Adrenal gland (tissue), 9 donors: ENCODE measurements at regions not wholly inside any gene's neighbourhood (a gene's known extent, or its start where the extent isn't known, plus 50 kb on each side); places are given as distances from the start of the nearest gene placed in this dataset.

Source experiments
- DNase-seq, 7 donors: peaks; one replicate each; pipeline ENCODE4 v3.0.0-alpha.2; 2019 to 2020
- H3K27ac ChIP-seq, 5 donors: fragments of 200-600 bp; sonication (generic) in 4 of 5; 1 replicate in 3 of 5; 2 replicates in 2 of 5; pipeline versions ENCODE4 v1.5.1 to v1.8.0; 2016 to 2020; ENCODE audit warnings: mild to moderate bottlenecking in 1 of 5
- H3K27me3 ChIP-seq: fragments of 200-600 bp; 2 replicates; pipeline ENCODE4 v1.8.0; 2021
- H3K36me3 ChIP-seq, 2 donors: fragments of 200-600 bp; replicated peaks in 1 of 2; 1 replicate in 1 of 2; 2 replicates in 1 of 2; pipeline versions ENCODE4 v1.5.1 to v1.8.0; 2018 to 2022
- H3K4me1 ChIP-seq, 2 donors: fragments of 200-600 bp; replicated peaks in 1 of 2; 1 replicate in 1 of 2; 2 replicates in 1 of 2; pipeline versions ENCODE4 v1.5.1 to v1.8.0; 2018 to 2021
- H3K4me3 ChIP-seq, 4 donors: fragments of 200-600 bp; sonication (generic) in 3 of 4; one replicate each; pipeline ENCODE4 v1.5.1; 2016 to 2018
- H3K9me3 ChIP-seq, 3 donors: fragments of 200-600 bp; sonication (generic) in 1 of 3; replicated peaks in 1 of 3; 1 replicate in 2 of 3; 2 replicates in 1 of 3; pipeline versions ENCODE4 v1.5.1 to v1.8.0; 2016 to 2021
- CTCF ChIP-seq, 6 experiments: fragments of 450-650 bp in 4 of 6; fragments of 200-600 bp in 2 of 6; sonication (generic) in 1 of 6; IDR thresholded peaks; 1 replicate in 5 of 6; 2 replicates in 1 of 6; pipeline versions ENCODE4 v1.5.1 to v1.8.0; 2016 to 2021; ENCODE audit warnings: antibody characterized with exemption in 6 of 6, mild to moderate bottlenecking in 2 of 6, moderate library complexity in 1 of 6
- POLR2A ChIP-seq, 2 donors: fragments of 450-650 bp; IDR thresholded peaks; one replicate each; pipeline ENCODE4 v1.6.1; 2017; ENCODE audit warnings: antibody characterized with exemption in 2 of 2, mild to moderate bottlenecking in 2 of 2, moderate library complexity in 1 of 2
- WGBS, 4 donors: extraction: QIAGEN DNeasy Blood & Tissue Kit in 2 of 4; methylation state at CpG; one replicate each; pipeline versions ENCODE4 v1.1.5 to v1.1.7; 2013 to 2017; 5-methylcytosine and 5-hydroxymethylcytosine counted together
- intact Hi-C, 2 donors: fragments of 100-400 bp; cut with DNase I; formaldehyde crosslinking; loops; one replicate each; pipeline versions ENCODE4 v1.14.1 to v1.15.0; 2022 to 2023
- donor health status: healthy with polysubstance abuse.
- donor health status: Bipolar disorder and iron deficiency.
- donor health status: DM: yes; HTN: yes; CAD: no.
- donor health status: DM: no; HTN: no; CAD: no.
- donor health status: DM: no; HTN: no; CAD: no.

- Histone ChIP-seq H3K36me3 (no peaks in the 10 kb centered on the region), H3K27me3 (no peaks in the 10 kb centered on the region), H3K4me1 (no peaks in the 10 kb centered on the region), H3K9me3 (no peaks in the 10 kb centered on the region), H3K4me3 (no peak overlapping the region), H3K27ac (no peak overlapping the region)
- 92 to 96% (median 93%) methylated on average over 17 of the region's 17 CpGs for WGBS, 4 donors
- DNase-seq = no peak
- TF ChIP-seq CTCF (IDR thresholded peaks at IDR 0.05) (no peak), POLR2A (IDR thresholded peaks at IDR 0.05) (no peak)
- intact Hi-C loops = no loop called here
These were observed 269.2 kb upstream of the HDAC4 start for GRCh38 chr2:239669899-239670460.

DNA sequence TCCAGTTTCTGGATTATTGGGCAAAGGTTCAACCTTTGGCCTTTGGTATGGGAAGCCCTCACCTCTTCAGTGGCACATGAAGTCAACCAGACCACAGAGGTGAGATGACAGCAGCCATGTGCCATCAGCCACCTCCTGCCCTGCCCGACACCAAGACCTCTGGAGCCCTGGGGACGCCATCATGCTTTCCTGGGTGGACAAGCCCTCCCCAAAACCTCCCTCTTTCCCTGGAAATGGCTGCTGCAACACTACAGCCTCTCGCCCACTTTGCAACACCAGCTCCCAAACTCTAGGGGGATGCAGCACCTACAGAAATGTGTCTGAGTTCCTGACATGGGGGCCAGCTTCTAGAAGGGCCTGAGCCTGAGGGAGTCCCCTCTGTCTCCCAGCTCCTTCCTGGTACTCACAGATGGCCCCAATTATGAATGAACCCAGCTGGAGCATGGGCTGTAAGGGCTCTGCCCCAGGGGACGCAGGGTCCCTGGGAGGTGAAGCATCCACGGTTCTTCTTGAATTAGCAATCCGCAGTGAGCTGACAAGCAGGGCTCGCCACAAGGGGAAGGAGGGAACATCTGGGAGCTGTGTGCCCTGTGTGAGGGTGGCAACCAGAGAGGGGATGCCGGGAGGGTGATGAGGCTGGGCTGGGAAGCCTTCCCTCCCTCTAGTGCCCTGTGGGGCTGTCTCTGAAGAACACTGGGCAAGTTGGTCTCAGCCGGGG lies 268.5 kb upstream of the HDAC4 start:
- Histone ChIP-seq H3K9me3 (no peaks in the 10 kb centered on the region), H3K4me1 (no peaks in the 10 kb centered on the region), H3K4me3 (no peak overlapping the region), H3K27me3 (no peaks in the 10 kb centered on the region), H3K36me3 (no peaks in the 10 kb centered on the region), H3K27ac (no peak overlapping the region)
- TF ChIP-seq POLR2A (IDR thresholded peaks at IDR 0.05) = no peak
- TF ChIP-seq CTCF (IDR thresholded peaks at IDR 0.05) = no peak
- WGBS, 4 donors = 74 to 90% (median 87%) methylated on average over 6 to 9 of the region's 9 CpGs
- peak in 1 of 7 donors; percentile 25 for DNase-seq
- intact Hi-C loops = no loop called here

GRCh38 chr2:239668651-239669050 lies 267.8 kb upstream of the HDAC4 start:
- Histone ChIP-seq H3K27me3 (peaks cover under 1% of the 10 kb centered on the region), H3K36me3 (no peaks in the 10 kb centered on the region), H3K4me1 (no peaks in the 10 kb centered on the region), H3K9me3 (no peaks in the 10 kb centered on the region), H3K27ac (no peak overlapping the region), H3K4me3 (no peak overlapping the region)
- peak in 1 of 7 donors; percentile 3 for DNase-seq
- intact Hi-C loops = no loop called here
- 89 to 98% (median 94%) methylated on average over 3 of the region's 3 CpGs for WGBS, 4 donors
- TF ChIP-seq POLR2A (IDR thresholded peaks at IDR 0.05) (no peak), CTCF (IDR thresholded peaks at IDR 0.05) (no peak)

- no peaks in the 10 kb centered on the region for H3K9me3 ChIP-seq
- H3K4me3 ChIP-seq = no peak overlapping the region
- intact Hi-C loops = no loop called here
- DNase-seq = peak in 1 of 7 donors; percentile 28
- no peak overlapping the region for H3K27ac ChIP-seq
- TF ChIP-seq POLR2A (IDR thresholded peaks at IDR 0.05) (no peak), CTCF (IDR thresholded peaks at IDR 0.05) (no peak)
- peaks cover 4% of the 10 kb centered on the region for H3K27me3 ChIP-seq
- no peaks in the 10 kb centered on the region for H3K4me1 ChIP-seq
- 74 to 89% (median 86%) methylated on average over 7 to 8 of the region's 8 CpGs for WGBS, 4 donors
- no peaks in the 10 kb centered on the region for H3K36me3 ChIP-seq
These were observed 267.2 kb upstream of the HDAC4 start for GRCh38 chr2:239668042-239668441.
